ENCODE measurements at regions not wholly inside any gene's neighbourhood (a gene's known extent, or its start where the extent isn't known, plus 50 kb on each side); places are given as distances from the start of the nearest gene placed in this dataset.

GRCh38 chr20:12775041-12775440 lies 233.7 kb upstream of the SPTLC3 start:
- intact Hi-C loops (cut with DNase I): loop anchor here (5.0 kb wide), 1 partner anchor 1077 kb away; no protein-coding TSS in a partner anchor
- no peak for DNase-seq (ENCODE audit: extremely low spot score in 2 of 2)
- H3K9me3 ChIP-seq: no peaks in the 10 kb centered on the region
- no peak overlapping the region for H3K4me3 ChIP-seq
- H3K27me3 ChIP-seq: no peaks in the 10 kb centered on the region
- H3K4me1 ChIP-seq: no peaks in the 10 kb centered on the region
- H3K27ac ChIP-seq: no peak overlapping the region
- no peaks in the 10 kb centered on the region for H3K36me3 ChIP-seq
- TF ChIP-seq, protein P1, sequence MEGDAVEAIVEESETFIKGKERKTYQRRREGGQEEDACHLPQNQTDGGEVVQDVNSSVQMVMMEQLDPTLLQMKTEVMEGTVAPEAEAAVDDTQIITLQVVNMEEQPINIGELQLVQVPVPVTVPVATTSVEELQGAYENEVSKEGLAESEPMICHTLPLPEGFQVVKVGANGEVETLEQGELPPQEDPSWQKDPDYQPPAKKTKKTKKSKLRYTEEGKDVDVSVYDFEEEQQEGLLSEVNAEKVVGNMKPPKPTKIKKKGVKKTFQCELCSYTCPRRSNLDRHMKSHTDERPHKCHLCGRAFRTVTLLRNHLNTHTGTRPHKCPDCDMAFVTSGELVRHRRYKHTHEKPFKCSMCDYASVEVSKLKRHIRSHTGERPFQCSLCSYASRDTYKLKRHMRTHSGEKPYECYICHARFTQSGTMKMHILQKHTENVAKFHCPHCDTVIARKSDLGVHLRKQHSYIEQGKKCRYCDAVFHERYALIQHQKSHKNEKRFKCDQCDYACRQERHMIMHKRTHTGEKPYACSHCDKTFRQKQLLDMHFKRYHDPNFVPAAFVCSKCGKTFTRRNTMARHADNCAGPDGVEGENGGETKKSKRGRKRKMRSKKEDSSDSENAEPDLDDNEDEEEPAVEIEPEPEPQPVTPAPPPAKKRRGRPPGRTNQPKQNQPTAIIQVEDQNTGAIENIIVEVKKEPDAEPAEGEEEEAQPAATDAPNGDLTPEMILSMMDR (IDR thresholded peaks at IDR 0.05): no peak
- TF ChIP-seq POLR2A (IDR thresholded peaks at IDR 0.05): no peak
- TF ChIP-seq POLR2AphosphoS5 (IDR thresholded peaks at IDR 0.05; ENCODE audit: insufficient read depth in 1 of 2, low read depth in 1 of 2): no peak

DNA sequence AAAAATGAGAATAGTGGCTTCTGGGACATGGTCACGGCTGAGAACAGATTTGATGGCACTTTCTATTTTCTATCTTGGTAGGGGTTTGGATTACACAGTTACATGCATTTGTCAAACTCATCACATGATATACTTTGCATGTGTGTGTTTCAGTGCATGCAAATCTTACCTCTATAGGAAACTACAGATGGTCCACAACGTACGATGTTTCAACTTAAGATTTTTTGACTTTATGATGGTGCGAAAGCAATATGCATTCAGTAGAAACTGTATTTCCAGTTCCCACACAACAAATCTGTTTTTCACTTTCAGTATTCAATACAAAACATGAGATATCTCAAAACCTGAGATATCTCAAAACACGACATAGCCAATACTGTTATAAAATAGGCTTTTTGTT lies 231.8 kb upstream of the SPTLC3 start:
- TF ChIP-seq POLR2A (IDR thresholded peaks at IDR 0.05) (no peak), POLR2AphosphoS5 (IDR thresholded peaks at IDR 0.05; ENCODE audit: insufficient read depth in 1 of 2, low read depth in 1 of 2) (no peak)
- TF ChIP-seq, protein P1 (IDR thresholded peaks at IDR 0.05): no peak
- Histone ChIP-seq H3K27ac (no peak overlapping the region), H3K27me3 (no peaks in the 10 kb centered on the region), H3K36me3 (no peaks in the 10 kb centered on the region), H3K4me3 (no peak overlapping the region), H3K9me3 (no peaks in the 10 kb centered on the region), H3K4me1 (no peaks in the 10 kb centered on the region)
- intact Hi-C loops (cut with DNase I): loop anchor here (5.0 kb wide), 1 partner anchor 1075 kb away; no protein-coding TSS in a partner anchor
- no peak for DNase-seq (ENCODE audit: extremely low spot score in 2 of 2)

DNA sequence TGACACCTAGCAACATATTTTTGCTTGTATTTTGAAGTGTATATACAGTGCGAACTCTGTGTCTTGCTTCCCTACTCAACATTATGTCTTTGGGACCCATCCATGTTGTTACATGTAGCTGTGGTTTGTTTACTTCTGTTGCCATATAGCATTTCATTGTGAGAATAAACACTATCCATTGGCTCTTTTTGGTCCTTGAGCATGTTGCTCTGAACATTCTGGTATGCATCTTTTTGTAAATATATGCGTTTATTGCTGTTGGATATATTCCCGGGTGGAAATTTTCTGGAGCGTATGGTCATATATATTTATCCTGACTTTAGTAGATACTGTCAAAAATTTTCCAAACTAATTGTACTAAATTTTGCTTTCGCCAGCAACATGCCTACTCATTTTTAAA lies 222.5 kb upstream of the SPTLC3 start:
- intact Hi-C loops (cut with DNase I): no loop called here
- no peaks in the 10 kb centered on the region for H3K4me1 ChIP-seq
- H3K27ac ChIP-seq: no peak overlapping the region
- TF ChIP-seq POLR2A (IDR thresholded peaks at IDR 0.05) (no peak), POLR2AphosphoS5 (IDR thresholded peaks at IDR 0.05; ENCODE audit: insufficient read depth in 1 of 2, low read depth in 1 of 2) (no peak)
- TF ChIP-seq, protein P1 (IDR thresholded peaks at IDR 0.05): no peak
- no peaks in the 10 kb centered on the region for H3K27me3 ChIP-seq
- H3K36me3 ChIP-seq: no peaks in the 10 kb centered on the region
- no peak overlapping the region for H3K4me3 ChIP-seq
- no peaks in the 10 kb centered on the region for H3K9me3 ChIP-seq
- DNase-seq (ENCODE audit: extremely low spot score in 2 of 2): no peak

GRCh38 chr20:12788632-12789299 lies 220.0 kb upstream of the SPTLC3 start:
- no peaks in the 10 kb centered on the region for H3K27me3 ChIP-seq
- H3K27ac ChIP-seq: no peak overlapping the region
- DNase-seq (ENCODE audit: extremely low spot score in 2 of 2): no peak
- intact Hi-C loops (cut with DNase I): no loop called here
- no peaks in the 10 kb centered on the region for H3K4me1 ChIP-seq
- H3K9me3 ChIP-seq: no peaks in the 10 kb centered on the region
- TF ChIP-seq POLR2AphosphoS5 (IDR thresholded peaks at IDR 0.05; ENCODE audit: insufficient read depth in 1 of 2, low read depth in 1 of 2): no peak
- TF ChIP-seq, protein P1 (IDR thresholded peaks at IDR 0.05): no peak
- TF ChIP-seq POLR2A (IDR thresholded peaks at IDR 0.05): no peak
- H3K4me3 ChIP-seq: no peak overlapping the region
- no peaks in the 10 kb centered on the region for H3K36me3 ChIP-seq

DNA sequence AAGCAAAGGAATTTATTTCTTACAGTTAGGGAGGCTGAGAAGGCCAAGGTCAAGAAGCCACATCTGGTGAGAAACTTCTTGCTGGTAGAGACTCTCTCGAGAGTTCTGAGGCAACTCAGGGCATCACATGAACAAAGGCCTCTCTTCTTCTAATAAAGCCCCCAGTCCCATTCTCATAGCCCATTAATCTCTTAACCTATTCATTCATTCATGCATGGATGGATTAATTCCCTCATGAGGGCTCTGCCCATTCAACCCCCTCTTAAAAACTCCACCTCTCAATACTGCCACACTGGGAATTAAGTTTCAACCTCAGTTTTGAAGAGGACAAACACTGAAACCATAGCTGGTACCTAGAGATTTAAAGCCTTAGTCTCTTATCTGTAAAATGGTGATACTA lies 217.9 kb upstream of the SPTLC3 start:
- DNase-seq (ENCODE audit: extremely low spot score in 2 of 2): no peak
- H3K4me3 ChIP-seq: no peak overlapping the region
- no peaks in the 10 kb centered on the region for H3K27me3 ChIP-seq
- no peaks in the 10 kb centered on the region for H3K36me3 ChIP-seq
- intact Hi-C loops (cut with DNase I): no loop called here
- TF ChIP-seq POLR2A (IDR thresholded peaks at IDR 0.05) (no peak), POLR2AphosphoS5 (IDR thresholded peaks at IDR 0.05; ENCODE audit: insufficient read depth in 1 of 2, low read depth in 1 of 2) (no peak)
- TF ChIP-seq, protein P1 (IDR thresholded peaks at IDR 0.05): no peak
- H3K4me1 ChIP-seq: no peaks in the 10 kb centered on the region
- H3K27ac ChIP-seq: no peak overlapping the region
- no peaks in the 10 kb centered on the region for H3K9me3 ChIP-seq

Measured in vagina (tissue), 2 donors.